Liver (tissue), 3 donors: ENCODE measurements at regions not wholly inside any gene's neighbourhood (a gene's known extent, or its start where the extent isn't known, plus 50 kb on each side); places are given as distances from the start of the nearest gene placed in this dataset.

Source experiments
- CTCF ChIP-seq: fragments of 150-350 bp; IDR thresholded peaks from 2 replicates; pipeline ENCODE4 v1.5.1; 2017; ENCODE audit warnings: improper control_type of control experiment, low read depth, low read length; ENCODE audit not compliant: missing input control
- EGR1 ChIP-seq, 2 donors: IDR thresholded peaks; 2 replicates each; pipeline ENCODE4 v1.6.1; 2016 to 2018; ENCODE audit warnings: antibody characterized with exemption in 2 of 2, low read depth in 2 of 2
- FOXA2 ChIP-seq: IDR thresholded peaks from 2 replicates; pipeline ENCODE4 v1.6.1; 2016; ENCODE audit warnings: antibody characterized with exemption
- MAX ChIP-seq: IDR thresholded peaks from 2 replicates; pipeline ENCODE4 v1.6.1; 2016; ENCODE audit warnings: antibody characterized with exemption
- RAD21 ChIP-seq, 2 donors: IDR thresholded peaks; 2 replicates each; pipeline ENCODE4 v1.6.1; 2016; ENCODE audit warnings: antibody characterized with exemption in 2 of 2, mild to moderate bottlenecking in 2 of 2
- REST ChIP-seq: IDR thresholded peaks from 2 replicates; pipeline ENCODE4 v1.6.1; 2016; ENCODE audit warnings: antibody characterized with exemption, mild to moderate bottlenecking
- donor health status: healthy.
- donor health status: healthy.

- TF ChIP-seq RAD21 (IDR thresholded peaks at IDR 0.05) (no peak), EGR1 (IDR thresholded peaks at IDR 0.05; ENCODE audit: low read depth in 2 of 2) (no peak), REST (no peak), FOXA2 (no peak), CTCF (no peak), MAX (no peak)
Measured at GRCh38 chr2:133906396-133906795, 338.1 kb upstream of the NCKAP5 start.
